ENCODE measurements at regions not wholly inside any gene's neighbourhood (a gene's known extent, or its start where the extent isn't known, plus 50 kb on each side); places are given as distances from the start of the nearest gene placed in this dataset.

DNA sequence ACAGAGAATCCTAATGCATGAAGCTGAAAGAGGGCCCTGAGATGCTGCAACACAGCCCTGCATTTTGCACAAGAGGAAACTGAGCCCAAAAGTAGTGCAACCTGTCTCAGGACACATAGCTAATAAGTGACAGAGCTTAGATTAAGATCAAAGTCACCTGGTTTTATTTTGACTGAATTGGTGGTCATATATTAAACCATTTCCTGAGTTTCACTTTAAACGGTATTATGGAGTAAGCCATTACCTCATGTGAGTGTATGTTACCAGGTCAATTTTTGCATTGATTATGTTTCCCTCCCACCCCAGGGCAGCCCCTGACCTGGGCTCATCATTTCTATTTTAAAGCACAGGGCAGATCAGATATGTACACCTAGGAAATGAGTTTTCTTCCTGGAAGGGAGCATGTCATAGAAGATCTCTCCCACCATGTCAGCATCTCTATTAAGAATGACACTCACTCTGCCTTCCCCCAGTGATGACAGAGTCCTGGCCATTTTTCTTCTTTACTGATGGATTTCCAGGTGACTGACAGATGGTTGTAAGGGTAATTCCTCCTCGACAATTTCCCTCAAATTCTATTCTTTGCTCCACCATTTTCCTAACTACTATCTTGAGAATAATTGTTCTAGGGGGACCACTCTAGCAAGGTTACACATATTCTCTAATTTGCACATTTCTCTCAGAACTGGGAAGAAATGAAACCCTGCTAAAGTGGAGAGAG is 441.3 kb upstream of the SLC14A2 start:
- Mint-ChIP-seq H3K36me3 (ENCODE audit: low read depth) (no peaks in the 10 kb centered on the region), H3K4me3 (no peak overlapping the region), H3K4me1 (no peaks in the 10 kb centered on the region), H3K27ac (no peak overlapping the region), H3K27me3 (peaks cover 13% of the 10 kb centered on the region)
- ATAC-seq (no peak), DNase-seq (no peak)
- H3K9me3 ChIP-seq (ENCODE audit: control insufficient read depth, low read length, poor library complexity, severe bottlenecking): no peaks in the 10 kb centered on the region

DNA sequence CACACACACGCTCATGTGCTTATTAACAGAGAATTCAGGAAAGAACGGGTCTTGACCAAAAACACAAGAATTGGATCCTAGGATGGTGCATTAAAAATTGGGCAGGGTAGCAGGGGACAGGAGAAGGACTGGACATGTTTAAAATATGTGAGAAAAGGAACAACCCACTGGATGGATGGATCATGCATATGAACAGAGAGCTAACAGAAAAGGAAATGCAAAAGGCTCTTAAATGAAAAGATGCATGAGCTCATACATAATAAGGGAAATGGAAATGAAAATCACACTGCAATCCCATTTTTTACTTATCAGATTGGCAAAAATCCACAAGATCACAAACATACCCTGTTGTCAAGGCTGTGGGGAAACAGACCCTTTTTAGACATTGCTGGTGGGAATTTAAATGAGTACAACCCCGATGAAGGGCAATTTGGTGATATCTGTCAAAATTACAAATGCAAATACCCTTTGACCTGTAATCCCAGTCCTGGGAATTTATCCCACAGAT is 440.6 kb upstream of the SLC14A2 start:
- ATAC-seq (no peak), DNase-seq (no peak)
- H3K9me3 ChIP-seq (ENCODE audit: control insufficient read depth, low read length, poor library complexity, severe bottlenecking): no peaks in the 10 kb centered on the region
- no peak overlapping the region for H3K27ac Mint-ChIP-seq
- no peaks in the 10 kb centered on the region for H3K36me3 Mint-ChIP-seq (ENCODE audit: low read depth)
- H3K4me1 Mint-ChIP-seq: no peaks in the 10 kb centered on the region
- no peak overlapping the region for H3K4me3 Mint-ChIP-seq
- peaks cover 21% of the 10 kb centered on the region for H3K27me3 Mint-ChIP-seq

DNA sequence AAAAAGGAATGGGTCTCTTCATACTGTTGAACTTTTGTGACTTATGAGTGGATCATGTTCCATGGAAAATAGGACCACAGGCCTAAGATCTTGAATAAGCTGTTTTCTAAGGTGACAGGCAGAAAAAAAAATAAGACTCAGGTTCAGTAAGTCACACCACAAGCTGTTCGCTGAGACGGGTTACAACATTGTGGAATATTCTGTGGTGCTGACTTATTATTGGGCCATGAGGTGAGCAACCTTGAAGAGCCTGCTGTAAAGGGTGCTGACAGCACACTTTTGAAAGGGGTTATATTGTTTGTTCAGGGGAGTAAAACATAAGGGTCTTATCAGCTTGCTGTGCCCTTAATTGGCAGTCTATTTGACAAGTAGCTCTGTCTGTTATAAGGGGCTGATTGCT is 439.8 kb upstream of the SLC14A2 start:
- Mint-ChIP-seq H3K36me3 (ENCODE audit: low read depth) (no peaks in the 10 kb centered on the region), H3K4me3 (no peak overlapping the region), H3K4me1 (no peaks in the 10 kb centered on the region), H3K27ac (no peak overlapping the region), H3K27me3 (peaks cover 25% of the 10 kb centered on the region)
- DNase-seq (no peak), ATAC-seq (no peak)
- H3K9me3 ChIP-seq (ENCODE audit: control insufficient read depth, low read length, poor library complexity, severe bottlenecking): no peaks in the 10 kb centered on the region

DNA sequence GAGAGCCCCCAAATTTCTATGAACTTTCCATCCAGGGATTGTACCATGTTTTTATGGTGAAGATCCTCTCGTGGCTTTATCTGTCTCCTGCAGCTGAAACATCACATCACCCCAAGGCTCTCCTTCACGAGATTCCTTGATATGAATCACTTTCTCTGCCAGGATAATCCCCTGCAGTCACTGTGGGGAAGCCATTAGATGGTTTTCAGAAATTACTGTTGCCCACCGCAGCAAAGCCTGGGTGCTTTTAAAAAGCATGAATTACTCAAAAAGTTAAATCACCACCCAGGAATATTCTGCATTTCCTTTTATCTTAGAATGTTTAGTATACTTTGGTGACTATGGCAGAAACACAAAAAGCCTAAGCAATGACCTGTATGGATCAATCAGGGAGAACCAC is 428.4 kb upstream of the SLC14A2 start:
- no peaks in the 10 kb centered on the region for H3K36me3 Mint-ChIP-seq (ENCODE audit: low read depth)
- no peak overlapping the region for H3K27ac Mint-ChIP-seq
- ATAC-seq (no peak), DNase-seq (no peak)
- peaks cover 6% of the 10 kb centered on the region for H3K27me3 Mint-ChIP-seq
- H3K4me1 Mint-ChIP-seq: no peaks in the 10 kb centered on the region
- H3K9me3 ChIP-seq (ENCODE audit: control insufficient read depth, low read length, poor library complexity, severe bottlenecking): no peaks in the 10 kb centered on the region
- H3K4me3 Mint-ChIP-seq: no peak overlapping the region

DNA sequence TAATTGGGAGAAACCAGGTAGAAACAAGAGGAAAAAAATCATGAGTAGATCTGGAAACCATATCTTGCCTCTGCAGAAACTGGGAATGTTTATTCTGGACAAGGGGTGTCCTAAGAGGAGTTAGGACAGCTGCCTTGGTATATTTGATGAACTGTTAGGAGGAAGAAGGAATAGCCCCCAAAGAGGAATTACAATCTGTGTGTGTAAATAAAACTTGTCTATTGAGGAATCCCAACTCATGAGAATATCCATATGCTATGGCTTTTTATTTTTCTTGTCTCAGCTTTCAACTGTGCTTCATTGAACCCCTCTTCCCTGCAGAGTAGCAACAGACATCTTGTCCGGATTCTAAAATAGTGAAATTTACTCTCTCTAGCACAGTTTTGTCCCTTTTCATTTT is 423.5 kb upstream of the SLC14A2 start:
- H3K9me3 ChIP-seq (ENCODE audit: control insufficient read depth, low read length, poor library complexity, severe bottlenecking): no peaks in the 10 kb centered on the region
- ATAC-seq (no peak), DNase-seq (no peak)
- Mint-ChIP-seq H3K4me1 (no peaks in the 10 kb centered on the region), H3K36me3 (ENCODE audit: low read depth) (no peaks in the 10 kb centered on the region), H3K27me3 (peaks cover 27% of the 10 kb centered on the region), H3K27ac (no peak overlapping the region), H3K4me3 (no peak overlapping the region)

DNA sequence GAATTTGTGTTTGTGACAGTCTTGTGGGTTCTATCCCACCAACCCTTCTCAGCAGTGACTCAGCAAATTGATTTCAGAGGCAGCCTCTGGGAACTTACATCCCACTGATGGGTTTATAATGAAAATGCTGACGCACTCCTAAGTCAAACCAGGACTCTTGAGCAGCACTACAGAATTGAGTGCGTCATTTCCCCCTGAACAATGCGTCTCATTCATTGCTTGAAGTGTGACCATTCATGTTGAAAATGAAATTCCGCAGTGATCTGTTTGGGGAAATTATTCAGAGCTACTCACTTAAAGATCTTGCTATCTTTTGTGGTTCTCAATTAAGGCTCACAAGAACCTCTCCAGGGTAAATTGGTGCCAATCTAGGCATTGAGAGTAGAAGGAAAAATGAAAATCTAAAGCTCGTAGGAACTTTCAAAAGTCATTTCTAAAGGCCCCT is 417.7 kb upstream of the SLC14A2 start:
- no peaks in the 10 kb centered on the region for H3K9me3 ChIP-seq (ENCODE audit: control insufficient read depth, low read length, poor library complexity, severe bottlenecking)
- no peak for ATAC-seq
- Mint-ChIP-seq H3K4me1 (no peaks in the 10 kb centered on the region), H3K4me3 (no peak overlapping the region), H3K36me3 (ENCODE audit: low read depth) (no peaks in the 10 kb centered on the region), H3K27ac (no peak overlapping the region), H3K27me3 (peaks cover 42% of the 10 kb centered on the region)
- DNase-seq: no peak

DNA sequence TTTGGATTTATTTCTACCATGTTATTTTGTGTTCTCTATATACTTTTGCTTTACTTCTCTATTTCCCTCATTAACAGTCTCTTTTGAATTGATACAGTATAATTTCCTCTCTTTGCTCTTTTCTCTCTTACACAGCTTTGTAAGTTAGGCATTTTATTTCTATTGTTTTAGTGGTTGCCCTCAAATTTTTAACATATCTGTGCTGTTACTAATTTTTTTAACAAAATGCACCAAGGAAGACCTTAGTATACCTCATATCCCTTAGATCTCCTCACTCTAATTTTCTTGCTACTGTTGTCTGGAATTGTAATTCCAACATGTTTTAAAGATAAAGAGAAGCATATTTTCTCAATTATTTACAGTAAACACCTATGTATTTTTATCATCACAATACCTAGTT is 416.8 kb upstream of the SLC14A2 start:
- Mint-ChIP-seq H3K27ac (no peak overlapping the region), H3K27me3 (peaks cover 48% of the 10 kb centered on the region), H3K4me3 (no peak overlapping the region), H3K4me1 (no peaks in the 10 kb centered on the region), H3K36me3 (ENCODE audit: low read depth) (no peaks in the 10 kb centered on the region)
- ATAC-seq (no peak), DNase-seq (no peak)
- H3K9me3 ChIP-seq (ENCODE audit: control insufficient read depth, low read length, poor library complexity, severe bottlenecking): no peaks in the 10 kb centered on the region

DNA sequence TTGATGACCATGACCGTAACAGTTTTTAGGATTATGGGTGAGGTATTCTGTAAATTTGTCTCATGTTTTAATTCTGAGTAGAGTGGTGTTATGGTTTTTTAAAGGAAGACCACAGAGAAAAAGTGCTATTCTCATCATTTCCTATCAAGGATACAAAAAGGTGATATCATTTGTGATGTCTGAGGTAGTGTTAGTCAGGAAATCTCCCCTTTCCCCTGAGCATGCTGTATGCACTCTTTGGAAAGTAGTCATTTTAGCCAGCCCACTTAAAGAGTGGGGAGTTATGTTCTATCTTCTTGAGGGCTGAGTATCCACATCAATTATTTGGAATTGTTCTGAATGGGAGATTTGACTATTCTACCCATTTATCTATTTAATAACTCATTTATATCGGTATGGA is 414.2 kb upstream of the SLC14A2 start:
- H3K9me3 ChIP-seq (ENCODE audit: control insufficient read depth, low read length, poor library complexity, severe bottlenecking): no peaks in the 10 kb centered on the region
- Mint-ChIP-seq H3K36me3 (ENCODE audit: low read depth) (no peaks in the 10 kb centered on the region), H3K27ac (no peak overlapping the region), H3K27me3 (peaks cover 47% of the 10 kb centered on the region), H3K4me3 (no peak overlapping the region), H3K4me1 (no peaks in the 10 kb centered on the region)
- ATAC-seq (no peak), DNase-seq (no peak)

DNA sequence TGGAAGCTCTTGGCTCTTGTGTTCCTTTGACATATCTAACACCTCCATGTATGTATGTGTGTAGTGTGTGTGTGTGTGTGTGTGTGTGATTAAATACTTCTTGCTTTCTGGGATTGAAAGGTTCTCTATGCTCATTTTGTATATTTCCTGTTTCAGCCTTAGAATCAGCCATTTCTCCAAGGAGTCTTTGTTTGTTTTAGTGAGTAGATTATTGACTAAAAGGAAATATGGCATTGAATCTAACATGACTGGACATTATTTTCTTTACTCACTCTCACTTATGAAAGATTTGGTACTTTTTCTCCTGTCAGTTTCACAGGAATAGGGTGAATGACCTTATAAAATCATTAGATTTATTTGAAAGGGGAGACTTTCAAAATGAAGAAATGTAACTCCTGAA is 413.8 kb upstream of the SLC14A2 start:
- Mint-ChIP-seq H3K4me3 (no peak overlapping the region), H3K4me1 (no peaks in the 10 kb centered on the region), H3K36me3 (ENCODE audit: low read depth) (no peaks in the 10 kb centered on the region), H3K27me3 (peaks cover 43% of the 10 kb centered on the region), H3K27ac (no peak overlapping the region)
- DNase-seq (no peak), ATAC-seq (no peak)
- no peaks in the 10 kb centered on the region for H3K9me3 ChIP-seq (ENCODE audit: control insufficient read depth, low read length, poor library complexity, severe bottlenecking)

DNA sequence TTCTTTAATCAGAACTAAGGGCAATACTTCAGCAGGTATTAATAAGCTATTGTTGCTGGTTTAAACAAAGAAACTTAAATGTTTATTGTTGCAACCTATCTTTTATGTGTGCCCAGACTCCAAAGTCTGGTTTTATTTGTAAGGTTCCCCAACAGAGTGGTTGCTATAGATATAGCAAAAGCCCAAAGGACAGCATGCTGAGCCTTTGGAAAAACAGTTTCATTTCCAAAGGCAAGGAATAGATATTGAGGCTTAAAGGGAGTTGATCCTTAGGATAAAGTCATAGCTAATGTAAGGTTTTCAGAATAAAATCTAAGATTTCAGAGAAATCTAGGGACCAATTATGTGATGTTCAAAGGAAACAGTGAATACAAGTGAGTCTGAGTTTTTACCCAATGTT is 413.2 kb upstream of the SLC14A2 start:
- ATAC-seq: no peak
- Mint-ChIP-seq H3K4me3 (no peak overlapping the region), H3K27ac (no peak overlapping the region), H3K4me1 (no peaks in the 10 kb centered on the region), H3K27me3 (peaks cover 46% of the 10 kb centered on the region), H3K36me3 (ENCODE audit: low read depth) (no peaks in the 10 kb centered on the region)
- H3K9me3 ChIP-seq (ENCODE audit: control insufficient read depth, low read length, poor library complexity, severe bottlenecking): no peaks in the 10 kb centered on the region
- no peak for DNase-seq

DNA sequence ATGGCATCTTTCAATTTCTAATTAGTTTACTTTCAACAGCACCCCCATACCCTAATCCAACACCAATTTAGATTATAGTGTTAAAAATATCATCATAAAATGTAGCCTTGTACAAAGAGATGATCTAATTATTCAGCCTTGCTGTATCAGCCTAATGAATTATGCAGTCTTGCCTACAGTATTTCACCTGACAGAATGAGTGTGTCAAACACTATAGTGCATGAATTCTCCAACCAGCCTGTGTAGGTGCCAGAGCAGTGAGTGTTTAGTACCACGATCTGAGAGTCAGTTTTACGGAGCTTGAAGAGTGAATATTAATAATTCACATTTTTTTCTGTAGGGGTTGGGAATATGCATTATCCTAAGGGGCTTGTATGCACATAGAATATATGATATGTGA is 411.6 kb upstream of the SLC14A2 start:
- Mint-ChIP-seq H3K4me1 (peaks cover 2% of the 10 kb centered on the region), H3K27me3 (peaks cover 51% of the 10 kb centered on the region), H3K36me3 (ENCODE audit: low read depth) (no peaks in the 10 kb centered on the region), H3K27ac (no peak overlapping the region), H3K4me3 (no peak overlapping the region)
- DNase-seq (no peak), ATAC-seq (no peak)
- H3K9me3 ChIP-seq (ENCODE audit: control insufficient read depth, low read length, poor library complexity, severe bottlenecking): no peaks in the 10 kb centered on the region

DNA sequence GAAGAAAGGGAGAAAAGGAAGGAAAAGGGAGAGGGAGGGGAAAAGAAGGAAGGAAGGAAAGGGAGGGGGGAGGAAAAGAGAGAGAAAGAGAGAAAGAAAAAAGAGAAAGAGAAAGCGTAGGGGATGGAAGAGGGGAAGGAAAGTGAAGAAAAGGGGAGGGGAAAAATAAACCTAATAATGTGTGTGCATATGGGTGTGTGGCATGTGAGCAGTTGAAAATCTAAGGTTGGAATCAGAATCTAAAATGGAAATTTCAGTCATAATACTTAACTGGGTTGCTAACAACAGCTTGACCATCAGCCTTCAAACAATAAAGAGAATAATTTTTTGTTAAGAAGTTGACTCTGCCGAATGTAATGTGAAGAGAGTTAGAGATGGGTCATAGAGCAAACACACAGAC is 407.9 kb upstream of the SLC14A2 start:
- Mint-ChIP-seq H3K27me3 (peaks cover 51% of the 10 kb centered on the region), H3K36me3 (ENCODE audit: low read depth) (no peaks in the 10 kb centered on the region), H3K27ac (no peak overlapping the region), H3K4me3 (no peak overlapping the region), H3K4me1 (peaks cover 5% of the 10 kb centered on the region)
- no peak for ATAC-seq
- no peaks in the 10 kb centered on the region for H3K9me3 ChIP-seq (ENCODE audit: control insufficient read depth, low read length, poor library complexity, severe bottlenecking)
- DNase-seq: no peak

DNA sequence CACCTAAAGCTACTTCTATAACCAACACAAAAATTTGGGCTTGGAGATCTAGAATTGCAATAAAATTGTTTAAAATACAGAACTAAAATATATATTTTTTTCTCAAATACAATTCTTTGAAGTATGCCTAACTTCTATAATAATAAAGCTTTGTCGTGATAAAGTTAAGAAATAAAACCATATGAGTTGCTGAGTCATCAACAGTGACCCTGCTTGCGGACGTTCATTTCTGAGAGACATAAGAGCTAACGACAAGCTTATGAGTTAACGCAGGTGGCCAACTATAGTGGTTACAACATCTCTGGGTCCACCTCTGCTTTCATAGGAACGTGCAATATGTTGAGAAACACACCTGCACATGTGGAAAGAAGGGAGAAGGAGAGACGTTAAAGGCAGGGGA is 407.1 kb upstream of the SLC14A2 start:
- Mint-ChIP-seq H3K27me3 (peaks cover 52% of the 10 kb centered on the region), H3K36me3 (ENCODE audit: low read depth) (no peaks in the 10 kb centered on the region), H3K27ac (no peak overlapping the region), H3K4me3 (no peak overlapping the region), H3K4me1 (peaks cover 5% of the 10 kb centered on the region)
- no peak for DNase-seq
- H3K9me3 ChIP-seq (ENCODE audit: control insufficient read depth, low read length, poor library complexity, severe bottlenecking): no peaks in the 10 kb centered on the region
- ATAC-seq: no peak
